ENCODE measurements at regions not wholly inside any gene's neighbourhood (a gene's known extent, or its start where the extent isn't known, plus 50 kb on each side); places are given as distances from the start of the nearest gene placed in this dataset.

GRCh38 chr6:167540796-167541195, 215.9 kb downstream of the TTLL2 start:
- DNase-seq (ENCODE audit: low read depth, low spot score) = no peak
- TF ChIP-seq CTCF (IDR thresholded peaks at IDR 0.05; ENCODE audit: insufficient read depth, low read length, missing control alignments) = no peak
- no peak overlapping the region for H3K4me3 ChIP-seq (ENCODE audit: low read depth, low read length)
- CTCF ChIA-PET = no interaction called here
- POLR2A ChIA-PET = no interaction called here

- ChIA-PET CTCF (no interaction called here), POLR2A (no interaction called here)
- TF ChIP-seq CTCF (IDR thresholded peaks at IDR 0.05; ENCODE audit: insufficient read depth, low read length, missing control alignments) = no peak
- no peak overlapping the region for H3K4me3 ChIP-seq (ENCODE audit: low read depth, low read length)
- DNase-seq (ENCODE audit: low read depth, low spot score) = no peak
Observed at GRCh38 chr6:167541544-167541943, 216.7 kb downstream of the TTLL2 start.

DNA sequence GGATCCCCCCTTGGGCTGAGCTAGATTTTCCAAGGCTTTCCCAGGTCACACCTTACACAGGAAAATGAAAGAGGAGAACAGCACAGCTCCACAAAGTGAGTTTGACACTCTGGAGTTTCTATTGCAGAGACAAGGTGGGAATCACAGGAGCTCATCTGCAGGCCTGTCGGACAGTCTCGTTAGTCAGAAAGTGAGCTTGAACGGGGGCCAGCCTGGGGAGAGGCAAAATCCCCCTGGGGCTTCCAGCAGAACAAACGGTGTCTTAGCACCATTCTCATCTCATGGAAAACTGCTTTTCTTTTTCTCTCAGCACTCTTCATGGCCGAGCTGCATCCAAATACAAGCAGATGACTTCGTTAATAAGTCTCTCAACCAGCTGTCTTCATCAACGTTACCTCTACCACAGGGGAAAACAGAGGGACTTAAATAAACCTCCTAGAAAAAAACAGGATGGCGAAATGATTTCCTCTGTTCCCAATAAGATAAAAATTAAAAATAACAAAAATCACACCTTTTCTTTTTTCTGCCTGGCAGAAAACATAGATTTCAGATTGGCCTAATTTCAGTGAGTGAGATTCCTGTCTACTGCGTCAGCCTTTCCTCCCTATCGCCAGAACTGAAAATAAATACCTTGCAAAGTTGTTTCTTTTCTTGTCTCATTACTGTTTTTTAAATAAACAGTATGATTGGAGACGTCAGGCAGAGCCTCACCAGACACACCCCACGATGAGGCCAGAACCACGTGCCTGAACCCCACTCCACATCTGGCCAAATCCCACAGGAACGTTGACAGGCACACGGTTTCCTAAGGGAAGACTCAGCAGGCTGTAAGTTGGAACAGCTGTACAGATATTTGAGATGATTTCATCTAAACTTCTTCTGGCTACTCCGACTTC, 219.0 kb downstream of the TTLL2 start:
- H3K4me3 ChIP-seq (ENCODE audit: low read depth, low read length) = no peak overlapping the region
- POLR2A ChIA-PET = no interaction called here
- TF ChIP-seq CTCF (IDR thresholded peaks at IDR 0.05; ENCODE audit: insufficient read depth, low read length, missing control alignments) = no peak
- no peak for DNase-seq (ENCODE audit: low read depth, low spot score)
- CTCF ChIA-PET = no interaction called here

GRCh38 chr6:167546611-167547327, 221.9 kb downstream of the TTLL2 start:
- H3K4me3 ChIP-seq (ENCODE audit: low read depth, low read length) = no peak overlapping the region
- TF ChIP-seq CTCF (IDR thresholded peaks at IDR 0.05; ENCODE audit: insufficient read depth, low read length, missing control alignments) = no peak
- no peak for DNase-seq (ENCODE audit: low read depth, low spot score)
- CTCF ChIA-PET = no interaction called here
- POLR2A ChIA-PET = no interaction called here

- CTCF ChIA-PET = no interaction called here
- DNase-seq (ENCODE audit: low read depth, low spot score) = no peak
- POLR2A ChIA-PET = no interaction called here
- no peak for TF ChIP-seq CTCF (IDR thresholded peaks at IDR 0.05; ENCODE audit: insufficient read depth, low read length, missing control alignments)
- H3K4me3 ChIP-seq (ENCODE audit: low read depth, low read length) = no peak overlapping the region
Observed at GRCh38 chr6:167547328-167547692, 222.4 kb downstream of the TTLL2 start.

DNA sequence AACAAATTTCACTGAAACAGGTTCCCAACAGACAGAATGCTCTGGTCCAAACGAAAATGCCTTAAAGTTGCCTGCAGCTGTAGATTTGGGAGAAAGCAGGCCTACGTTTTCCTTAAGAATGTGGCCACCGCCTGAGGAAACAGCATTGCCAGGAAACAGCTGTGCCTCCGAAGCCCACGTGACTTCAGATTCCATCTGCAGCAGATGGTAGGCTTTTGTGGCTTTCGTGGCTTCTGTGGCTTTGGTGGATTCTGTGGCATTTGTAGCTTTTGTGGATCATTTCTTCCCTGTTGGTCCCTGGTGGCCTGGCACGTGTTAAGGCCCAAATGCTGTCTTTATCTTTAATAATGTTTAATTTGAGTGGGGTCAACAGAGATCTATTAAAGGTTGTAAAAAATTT, 222.9 kb downstream of the TTLL2 start:
- ChIA-PET CTCF (no interaction called here), POLR2A (no interaction called here)
- TF ChIP-seq CTCF (IDR thresholded peaks at IDR 0.05; ENCODE audit: insufficient read depth, low read length, missing control alignments) = no peak
- no peak for DNase-seq (ENCODE audit: low read depth, low spot score)
- H3K4me3 ChIP-seq (ENCODE audit: low read depth, low read length) = no peak overlapping the region

Measured in AG04449 (cell line).